ENCODE measurements at regions not wholly inside any gene's neighbourhood (a gene's known extent, or its start where the extent isn't known, plus 50 kb on each side); places are given as distances from the start of the nearest gene placed in this dataset.
"Not testable (repeated sequence)": the region's sequence is repeated elsewhere in the genome, so short reads cannot be mapped to it uniquely, and the experiment has no call there.

DNA sequence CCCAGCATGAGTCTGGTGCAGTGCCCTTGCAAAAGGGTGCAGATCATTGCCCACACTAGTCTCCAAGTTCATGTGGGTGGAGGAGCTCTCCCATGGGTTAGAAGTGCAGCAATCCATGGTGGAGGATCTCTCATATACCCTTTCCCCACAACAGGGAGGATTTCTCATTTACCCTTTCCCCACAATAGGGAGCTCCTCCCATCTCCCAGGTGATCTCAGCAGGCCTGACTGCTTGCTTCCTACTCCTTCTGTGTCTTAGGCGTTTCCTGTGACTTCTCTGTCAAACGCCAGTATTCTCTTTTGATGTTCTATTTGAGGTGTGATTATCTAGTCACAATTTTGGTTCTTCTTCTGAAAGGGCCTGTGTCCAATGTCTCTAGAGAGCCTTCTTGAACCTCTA lies 133.8 kb upstream of the RFX3 start:
- DNase-seq (ENCODE audit: low read depth), result no peak

GRCh38 chr9:3658964-3659363 lies 133.2 kb upstream of the RFX3 start:
- DNase-seq (ENCODE audit: low read depth), result no peak

DNA sequence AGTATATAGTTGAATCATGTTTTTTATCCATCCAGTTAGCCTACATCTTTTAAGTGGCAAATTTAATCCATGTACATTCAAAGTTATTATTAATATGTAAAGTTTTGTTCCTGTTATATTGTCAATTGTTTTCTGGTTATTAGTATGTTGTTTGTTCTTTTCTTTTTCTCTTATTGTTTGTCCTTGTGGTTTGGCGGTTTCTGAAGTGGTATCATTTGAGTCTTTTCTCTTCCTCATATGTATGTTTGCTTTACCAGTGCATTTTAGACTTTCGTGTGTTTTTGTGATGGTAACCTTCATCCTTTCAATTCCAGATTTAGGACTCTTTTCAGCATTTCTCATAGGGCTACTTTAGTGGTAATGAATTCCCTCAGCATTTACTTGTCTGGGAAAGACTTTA lies 130.4 kb upstream of the RFX3 start:
- DNase-seq (ENCODE audit: low read depth), result no peak

DNA sequence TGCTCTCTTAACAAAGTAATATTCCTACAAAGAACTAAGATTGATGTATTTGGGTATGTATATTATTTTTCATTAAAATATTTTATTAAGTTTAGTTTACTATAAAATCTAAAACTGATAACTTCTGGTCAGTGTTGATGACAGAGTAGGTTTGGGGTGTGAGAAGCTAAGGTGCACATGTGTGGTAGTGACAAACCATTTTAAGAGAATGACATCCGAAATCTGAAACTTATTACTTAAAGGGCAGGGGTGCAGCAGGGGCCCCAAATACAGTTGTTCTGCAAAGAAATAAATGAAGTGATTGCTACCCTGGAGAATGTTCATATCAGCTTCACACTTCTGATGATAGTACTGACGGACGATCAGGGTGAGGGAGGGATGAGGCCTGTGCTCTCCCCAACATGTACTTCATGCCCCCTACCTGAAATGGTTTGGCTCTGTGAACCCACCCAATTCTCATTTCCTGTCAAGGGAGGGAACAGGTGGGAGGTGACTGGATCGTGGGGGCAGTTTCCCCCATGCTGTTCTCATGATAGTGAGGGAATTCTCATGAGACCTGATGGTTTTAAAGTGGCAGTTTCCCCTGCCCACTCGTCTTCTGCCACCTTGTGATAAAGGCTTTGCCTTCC lies 125.3 kb upstream of the RFX3 start:
- DNase-seq (ENCODE audit: low read depth), result no peak

GRCh38 chr9:3648722-3649246 lies 123.0 kb upstream of the RFX3 start:
- DNase-seq (ENCODE audit: low read depth), result no peak

GRCh38 chr9:3648266-3648665 lies 122.5 kb upstream of the RFX3 start:
- no peak for DNase-seq (ENCODE audit: low read depth)

- DNase-seq (ENCODE audit: low read depth), result no peak
These were observed 121.9 kb upstream of the RFX3 start for GRCh38 chr9:3647652-3648051.

- DNase-seq (ENCODE audit: low read depth), result no peak
These were observed 120.4 kb upstream of the RFX3 start for GRCh38 chr9:3646226-3646625.

DNA sequence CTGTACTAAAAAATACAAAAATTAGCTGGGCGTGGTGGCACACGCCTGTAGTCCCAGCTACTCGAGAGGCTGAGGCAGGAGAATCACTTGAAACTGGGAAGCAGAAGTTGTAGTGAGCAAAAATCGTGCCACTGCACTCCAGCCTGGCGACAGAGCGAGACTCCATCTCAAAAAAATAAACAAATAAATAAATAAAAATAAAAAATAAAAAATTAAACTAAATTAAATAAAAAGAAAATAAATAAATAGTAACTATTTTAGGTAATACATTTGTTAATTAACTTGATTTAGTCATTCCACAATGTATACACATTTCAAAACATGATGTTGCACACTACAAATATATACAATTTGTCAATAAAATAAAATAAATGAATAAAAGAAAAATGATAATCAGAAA lies 116.3 kb upstream of the RFX3 start:
- DNase-seq (ENCODE audit: low read depth), result not testable (repeated sequence)

DNA sequence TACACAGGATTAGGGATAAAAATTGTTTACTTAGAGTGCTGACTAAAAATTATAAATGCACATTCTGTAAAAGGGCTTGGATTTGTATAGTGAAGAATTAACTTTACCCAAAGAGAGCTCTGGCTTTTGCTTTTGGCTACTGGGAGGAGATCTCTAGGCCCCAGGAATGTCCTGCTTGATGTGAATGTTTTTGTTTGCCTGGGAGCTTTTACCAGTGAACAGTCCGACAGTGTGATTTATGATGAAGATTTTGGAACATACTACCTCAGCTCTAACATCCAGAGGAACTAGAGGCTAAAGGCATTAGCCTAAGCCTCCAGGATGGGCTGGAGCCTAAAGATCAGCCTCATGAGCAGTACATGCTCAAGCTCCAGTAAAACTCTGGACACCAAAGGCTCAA lies 103.7 kb upstream of the RFX3 start:
- DNase-seq (ENCODE audit: low read depth), result no peak

- no peak for DNase-seq (ENCODE audit: low read depth)
These were observed 102.4 kb upstream of the RFX3 start for GRCh38 chr9:3628239-3628638.

- DNase-seq (ENCODE audit: low read depth), result no peak
These were observed 82.2 kb upstream of the RFX3 start for GRCh38 chr9:3608011-3608410.

DNA sequence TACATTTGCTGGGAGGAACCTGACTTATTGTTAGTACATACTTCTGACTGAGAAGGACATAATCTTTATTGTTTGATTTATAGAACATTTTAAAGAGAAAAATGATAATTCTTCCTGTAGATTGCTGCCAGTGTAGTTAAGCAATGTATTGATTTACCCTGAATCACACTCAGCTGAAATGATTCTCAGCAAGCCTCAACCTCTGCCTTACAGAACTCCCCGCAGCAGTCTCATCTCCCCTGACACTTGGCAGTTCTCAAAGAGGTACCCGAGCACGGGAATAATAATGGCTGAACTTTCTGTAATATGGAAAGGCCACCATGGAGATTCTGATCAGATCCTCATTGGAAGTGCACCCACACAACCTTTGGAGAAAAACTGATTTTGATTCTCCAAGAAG lies 74.9 kb upstream of the RFX3 start:
- no peak for DNase-seq (ENCODE audit: low read depth)

GRCh38 chr9:3597792-3598191 lies 72.0 kb upstream of the RFX3 start:
- no peak for DNase-seq (ENCODE audit: low read depth)

GRCh38 chr9:3586066-3586465 lies 60.3 kb upstream of the RFX3 start:
- no peak for DNase-seq (ENCODE audit: low read depth)

- no peak for DNase-seq (ENCODE audit: low read depth)
These were observed 59.8 kb upstream of the RFX3 start for GRCh38 chr9:3585606-3586005.

DNA sequence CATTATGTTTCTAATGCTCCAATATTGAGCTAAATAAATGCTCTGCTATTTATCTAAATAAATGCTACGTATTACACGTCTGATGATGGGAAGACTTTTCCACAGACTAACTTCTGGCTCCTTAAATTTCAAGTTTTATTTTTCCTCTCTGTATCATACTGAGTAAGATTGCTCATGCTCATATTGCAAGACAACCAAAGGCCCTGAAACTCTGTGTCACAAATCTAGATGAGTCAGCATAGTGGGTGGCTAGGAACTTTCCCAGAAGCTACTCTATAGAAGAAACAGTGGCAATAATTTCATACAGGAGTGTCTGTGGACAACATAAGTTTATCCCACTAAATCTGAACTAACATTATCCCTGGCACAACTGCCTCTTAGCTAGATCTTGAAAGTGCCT lies 53.0 kb upstream of the RFX3 start:
- DNase-seq (ENCODE audit: low read depth), result peak; percentile 32

DNA sequence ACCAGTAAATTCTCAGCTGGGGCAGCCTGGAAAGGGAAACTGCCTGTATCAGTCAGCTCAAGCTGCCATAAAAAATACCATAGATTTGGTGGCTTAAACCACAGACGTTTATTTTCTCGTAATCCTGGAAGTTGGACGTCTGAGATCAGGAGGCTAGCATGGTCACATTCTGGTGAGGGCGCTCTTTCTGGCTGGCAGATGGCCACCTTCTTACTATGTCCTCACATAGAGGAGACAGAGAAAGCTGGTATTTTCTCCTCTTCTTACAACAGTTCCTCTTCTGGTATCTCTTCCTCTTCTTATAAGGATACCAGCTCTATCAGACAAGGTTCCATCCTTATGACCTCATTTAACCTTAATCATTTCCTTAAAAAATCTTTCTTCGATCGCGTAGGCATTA lies 50.5 kb upstream of the RFX3 start:
- no peak for DNase-seq (ENCODE audit: low read depth)

GRCh38 chr9:3575821-3576220 lies 50.0 kb upstream of the RFX3 start:
- no peak for DNase-seq (ENCODE audit: low read depth)

All from HS-5 (cell line).